ENCODE measurements at regions not wholly inside any gene's neighbourhood (a gene's known extent, or its start where the extent isn't known, plus 50 kb on each side); places are given as distances from the start of the nearest gene placed in this dataset.

- no peak for DNase-seq (ENCODE audit: low spot score)
- no TSS peak for BruUV-seq (replicated peaks)
- ChIA-PET POLR2A (interaction anchor here (0.6 kb wide), 1 partner anchor 453 kb away, joined by 4 read pairs; no protein-coding TSS in a partner anchor), CTCF (ENCODE audit: unreplicated experiment) (no interaction called here)
- H3K27ac ChIP-seq (ENCODE audit: low read depth, low read length, poor library complexity, severe bottlenecking), result no peak overlapping the region
- H3K4me2 ChIP-seq (ENCODE audit: low read length), result no peak overlapping the region
- H3K4me3 ChIP-seq (ENCODE audit: low read depth, low read length, poor library complexity, severe bottlenecking), result no peak overlapping the region
- no peak for TF ChIP-seq CTCF (conservative IDR thresholded peaks at IDR 0.05; ENCODE audit: low read length)
- no peak for TF ChIP-seq EZH2phosphoT487 (IDR thresholded peaks at IDR 0.05; ENCODE audit: borderline replicate concordance, low read depth, low read length)
- no peaks in the 10 kb centered on the region for H3K9me2 ChIP-seq (ENCODE audit: insufficient read depth, low read length)
- no peaks in the 10 kb centered on the region for H3K36me3 ChIP-seq (ENCODE audit: insufficient read depth, low read length)
- H3K9me3 ChIP-seq (ENCODE audit: low read length), result no peaks in the 10 kb centered on the region
- intact Hi-C loops (cut with micrococcal nuclease; ENCODE audit: unreplicated experiment), result no loop called here
- no peak overlapping the region for H2AFZ ChIP-seq (ENCODE audit: low read length)
- no peaks in the 10 kb centered on the region for H4K20me1 ChIP-seq (ENCODE audit: insufficient read depth, low read length)
- H3K79me2 ChIP-seq (ENCODE audit: insufficient read depth, low read depth, low read length), result no peaks in the 10 kb centered on the region
- H3K4me1 ChIP-seq (ENCODE audit: insufficient read depth, low read length, poor library complexity, severe bottlenecking), result no peaks in the 10 kb centered on the region
Observed at GRCh38 chr10:25797888-25798429, 136.1 kb upstream of the MYO3A start.

- CTCF ChIA-PET (ENCODE audit: unreplicated experiment), result no interaction called here
- no peak overlapping the region for H3K4me2 ChIP-seq (ENCODE audit: low read length)
- H3K4me3 ChIP-seq (ENCODE audit: low read depth, low read length, poor library complexity, severe bottlenecking), result no peak overlapping the region
- H4K20me1 ChIP-seq (ENCODE audit: insufficient read depth, low read length), result no peaks in the 10 kb centered on the region
- no peak overlapping the region for H3K27ac ChIP-seq (ENCODE audit: low read depth, low read length, poor library complexity, severe bottlenecking)
- no peak for DNase-seq (ENCODE audit: low spot score)
- POLR2A ChIA-PET, result interaction anchor here (1.1 kb wide), 1 partner anchor 21 kb away, joined by 3 read pairs; no protein-coding TSS in a partner anchor
- intact Hi-C loops (cut with micrococcal nuclease; ENCODE audit: unreplicated experiment), result no loop called here
- no TSS peak for BruUV-seq (replicated peaks)
- no peaks in the 10 kb centered on the region for H3K9me3 ChIP-seq (ENCODE audit: low read length)
- no peak for TF ChIP-seq EZH2phosphoT487 (IDR thresholded peaks at IDR 0.05; ENCODE audit: borderline replicate concordance, low read depth, low read length)
- no peak for TF ChIP-seq CTCF (conservative IDR thresholded peaks at IDR 0.05; ENCODE audit: low read length)
- H3K9me2 ChIP-seq (ENCODE audit: insufficient read depth, low read length), result no peaks in the 10 kb centered on the region
- H3K79me2 ChIP-seq (ENCODE audit: insufficient read depth, low read depth, low read length), result no peaks in the 10 kb centered on the region
- H3K4me1 ChIP-seq (ENCODE audit: insufficient read depth, low read length, poor library complexity, severe bottlenecking), result no peaks in the 10 kb centered on the region
- H2AFZ ChIP-seq (ENCODE audit: low read length), result no peak overlapping the region
- no peaks in the 10 kb centered on the region for H3K36me3 ChIP-seq (ENCODE audit: insufficient read depth, low read length)
Observed at GRCh38 chr10:25804505-25804904, 129.5 kb upstream of the MYO3A start.

- TF ChIP-seq EZH2phosphoT487 (IDR thresholded peaks at IDR 0.05; ENCODE audit: borderline replicate concordance, low read depth, low read length) (no peak), CTCF (conservative IDR thresholded peaks at IDR 0.05; ENCODE audit: low read length) (no peak)
- Histone ChIP-seq H3K9me2 (ENCODE audit: insufficient read depth, low read length) (no peaks in the 10 kb centered on the region), H2AFZ (ENCODE audit: low read length) (no peak overlapping the region), H3K4me1 (ENCODE audit: insufficient read depth, low read length, poor library complexity, severe bottlenecking) (no peaks in the 10 kb centered on the region), H3K9me3 (ENCODE audit: low read length) (no peaks in the 10 kb centered on the region), H3K27ac (ENCODE audit: low read depth, low read length, poor library complexity, severe bottlenecking) (no peak overlapping the region), H3K4me2 (ENCODE audit: low read length) (no peak overlapping the region), H3K36me3 (ENCODE audit: insufficient read depth, low read length) (no peaks in the 10 kb centered on the region), H3K4me3 (ENCODE audit: low read depth, low read length, poor library complexity, severe bottlenecking) (no peak overlapping the region), H4K20me1 (ENCODE audit: insufficient read depth, low read length) (no peaks in the 10 kb centered on the region), H3K79me2 (ENCODE audit: insufficient read depth, low read depth, low read length) (no peaks in the 10 kb centered on the region)
- DNase-seq (ENCODE audit: low spot score), result no peak
- POLR2A ChIA-PET, result no interaction called here
- intact Hi-C loops (cut with micrococcal nuclease; ENCODE audit: unreplicated experiment), result no loop called here
- CTCF ChIA-PET (ENCODE audit: unreplicated experiment), result no interaction called here
- BruUV-seq (replicated peaks), result no TSS peak
Observed at GRCh38 chr10:25805986-25806385, 128.0 kb upstream of the MYO3A start.

Measured in OCI-LY7 (cell line).